ENCODE measurements at regions not wholly inside any gene's neighbourhood (a gene's known extent, or its start where the extent isn't known, plus 50 kb on each side); places are given as distances from the start of the nearest gene placed in this dataset.

GRCh38 chr2:37774976-37775907, 103.8 kb upstream of the CDC42EP3 start:
- TF ChIP-seq, protein P1, sequence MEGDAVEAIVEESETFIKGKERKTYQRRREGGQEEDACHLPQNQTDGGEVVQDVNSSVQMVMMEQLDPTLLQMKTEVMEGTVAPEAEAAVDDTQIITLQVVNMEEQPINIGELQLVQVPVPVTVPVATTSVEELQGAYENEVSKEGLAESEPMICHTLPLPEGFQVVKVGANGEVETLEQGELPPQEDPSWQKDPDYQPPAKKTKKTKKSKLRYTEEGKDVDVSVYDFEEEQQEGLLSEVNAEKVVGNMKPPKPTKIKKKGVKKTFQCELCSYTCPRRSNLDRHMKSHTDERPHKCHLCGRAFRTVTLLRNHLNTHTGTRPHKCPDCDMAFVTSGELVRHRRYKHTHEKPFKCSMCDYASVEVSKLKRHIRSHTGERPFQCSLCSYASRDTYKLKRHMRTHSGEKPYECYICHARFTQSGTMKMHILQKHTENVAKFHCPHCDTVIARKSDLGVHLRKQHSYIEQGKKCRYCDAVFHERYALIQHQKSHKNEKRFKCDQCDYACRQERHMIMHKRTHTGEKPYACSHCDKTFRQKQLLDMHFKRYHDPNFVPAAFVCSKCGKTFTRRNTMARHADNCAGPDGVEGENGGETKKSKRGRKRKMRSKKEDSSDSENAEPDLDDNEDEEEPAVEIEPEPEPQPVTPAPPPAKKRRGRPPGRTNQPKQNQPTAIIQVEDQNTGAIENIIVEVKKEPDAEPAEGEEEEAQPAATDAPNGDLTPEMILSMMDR (IDR thresholded peaks at IDR 0.05), result no peak
- no peak for TF ChIP-seq POLR2A (IDR thresholded peaks at IDR 0.05)

Measured in ovary (tissue), 3 donors.